GM21360 (cell line): ENCODE measurements at regions not wholly inside any gene's neighbourhood (a gene's known extent, or its start where the extent isn't known, plus 50 kb on each side); places are given as distances from the start of the nearest gene placed in this dataset.

Source experiments
- ATAC-seq: cut with Tn5 transposase; IDR thresholded peaks from one replicate; pipeline ENCODE4 v1.9.1; 2021; ENCODE audit warnings: mild to moderate bottlenecking, moderate library complexity; ENCODE audit not compliant: unreplicated experiment

DNA sequence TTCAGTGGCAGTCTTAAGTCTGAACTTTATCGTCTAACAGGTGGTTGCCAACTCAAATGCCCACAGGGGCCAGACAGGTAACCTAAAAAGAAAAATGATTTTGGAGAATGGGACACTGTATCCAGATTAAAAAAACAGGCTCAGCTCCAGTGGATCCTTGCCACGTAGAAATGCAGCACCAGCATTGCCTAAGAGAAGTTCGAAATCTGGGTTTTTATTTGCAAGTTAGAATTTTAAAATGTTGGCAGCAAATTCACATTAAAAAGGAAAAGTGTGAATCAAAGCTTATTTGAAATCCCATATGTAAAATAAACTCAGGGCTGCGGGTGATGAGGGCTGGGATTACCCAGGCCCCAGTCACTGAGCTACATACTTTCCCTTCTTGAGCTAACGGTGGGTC, 408.5 kb upstream of the SUCLG2 start:
- ATAC-seq, result no peak

DNA sequence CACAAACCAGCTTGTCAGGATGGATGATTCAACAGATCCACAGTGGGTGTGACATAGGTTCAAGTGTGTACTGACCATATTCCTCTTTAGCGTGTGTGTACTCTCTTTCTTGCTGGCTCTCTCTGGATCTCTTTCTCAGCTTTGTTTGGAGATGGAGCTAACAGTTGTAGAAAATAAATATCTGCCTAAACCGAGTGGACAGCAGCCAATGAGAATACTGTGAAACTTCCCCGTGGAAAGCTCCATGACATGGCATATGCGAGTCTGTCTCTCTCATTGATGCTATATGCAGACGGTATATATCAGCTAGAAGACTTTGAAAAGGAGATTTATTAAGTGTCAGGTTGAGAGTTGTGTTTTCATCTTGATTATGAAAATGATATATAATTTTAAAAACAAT, 406.5 kb upstream of the SUCLG2 start:
- no peak for ATAC-seq

DNA sequence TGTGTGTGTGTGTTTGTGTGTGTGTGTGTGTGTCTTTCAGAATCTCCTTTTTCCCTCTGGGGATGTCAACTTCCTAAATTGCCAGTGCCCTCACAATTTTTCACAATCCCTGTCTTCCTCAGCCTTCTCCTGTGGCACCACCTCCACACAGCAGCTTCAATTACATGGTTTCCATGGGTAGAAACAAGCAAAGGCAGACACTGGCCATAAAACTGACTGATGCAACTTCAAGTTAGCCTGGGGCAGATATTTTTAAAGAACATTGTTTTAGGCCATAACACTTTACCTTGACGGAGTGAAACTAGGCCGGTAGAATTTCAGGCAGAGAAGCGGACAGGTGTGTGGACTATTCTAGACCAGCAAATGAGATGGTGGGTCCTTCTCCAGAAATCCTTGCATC, 405.8 kb upstream of the SUCLG2 start:
- ATAC-seq, result no peak

GRCh38 chr3:68059628-68060152, 405.3 kb upstream of the SUCLG2 start:
- ATAC-seq, result no peak

DNA sequence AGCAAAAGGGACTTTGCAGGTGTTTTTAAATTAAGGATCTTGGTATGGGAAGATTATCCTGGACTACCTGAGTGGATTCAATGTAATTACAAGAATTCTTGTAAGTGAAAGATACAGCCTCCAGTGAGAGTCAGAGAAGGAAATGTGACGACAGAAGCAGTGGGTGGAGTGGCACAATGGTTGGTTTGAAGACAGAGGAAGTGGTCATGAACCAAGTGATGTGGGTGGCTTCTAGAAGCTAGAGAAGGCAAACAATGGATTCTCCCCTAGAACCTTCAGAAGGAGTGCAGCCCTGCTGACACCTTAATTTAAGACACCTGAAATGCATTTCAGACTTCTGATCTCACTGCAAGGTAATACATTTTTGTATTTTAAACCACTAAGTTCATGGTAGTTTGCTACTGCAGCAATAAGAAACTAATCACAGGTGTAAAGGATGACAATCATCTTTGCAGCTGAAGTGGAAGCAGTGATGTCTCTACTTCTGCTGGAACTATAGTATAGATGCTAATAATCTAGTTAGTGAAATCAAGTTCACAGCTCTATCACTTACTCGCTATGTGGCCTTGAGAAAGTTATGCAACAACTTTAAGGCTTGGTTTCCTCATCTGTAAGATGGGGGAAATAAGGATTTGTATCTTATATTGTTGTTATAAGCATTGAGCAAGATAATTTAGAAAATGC, 403.4 kb upstream of the SUCLG2 start:
- ATAC-seq, result no peak

- ATAC-seq, result no peak
These were observed 402.1 kb upstream of the SUCLG2 start for GRCh38 chr3:68056556-68056955.

GRCh38 chr3:68055215-68055614, 400.8 kb upstream of the SUCLG2 start:
- ATAC-seq, result no peak

DNA sequence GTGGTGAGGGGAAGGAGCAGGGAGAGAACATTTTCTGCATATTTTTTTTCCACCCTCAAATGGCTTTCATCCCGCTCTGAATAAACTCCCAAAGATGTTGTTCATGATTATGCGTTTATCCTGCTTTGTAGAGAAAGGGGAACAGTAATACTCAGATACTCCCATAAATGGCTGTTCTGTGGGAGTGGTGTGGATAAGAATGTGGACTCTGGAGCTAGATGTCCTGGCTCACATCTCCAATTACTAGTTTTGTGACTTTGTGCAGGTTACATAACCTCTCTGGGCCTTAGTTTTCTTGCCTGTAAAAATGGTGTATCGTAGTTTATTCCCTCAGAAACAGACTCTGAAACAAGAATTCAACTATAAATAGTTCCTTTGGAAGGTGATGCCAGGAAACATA, 395.4 kb upstream of the SUCLG2 start:
- ATAC-seq, result no peak

DNA sequence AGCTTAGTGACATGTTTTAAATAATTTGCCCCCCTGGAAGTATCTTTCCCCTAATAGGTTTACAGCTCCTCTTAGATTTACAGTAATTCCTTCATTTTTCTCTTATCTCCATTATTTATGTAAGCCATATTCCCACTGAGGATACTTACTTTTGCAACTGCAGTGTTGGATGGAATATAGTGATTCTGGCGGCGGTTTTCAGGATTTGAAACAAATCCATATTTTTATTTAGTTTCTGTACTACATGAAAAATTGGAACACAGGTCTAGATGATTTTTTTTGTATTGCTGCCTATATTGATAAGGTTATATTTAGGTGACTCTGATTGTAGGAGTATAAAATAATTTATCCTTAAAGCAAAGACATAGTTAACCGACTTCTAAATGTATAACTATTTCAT, 391.6 kb upstream of the SUCLG2 start:
- no peak for ATAC-seq

DNA sequence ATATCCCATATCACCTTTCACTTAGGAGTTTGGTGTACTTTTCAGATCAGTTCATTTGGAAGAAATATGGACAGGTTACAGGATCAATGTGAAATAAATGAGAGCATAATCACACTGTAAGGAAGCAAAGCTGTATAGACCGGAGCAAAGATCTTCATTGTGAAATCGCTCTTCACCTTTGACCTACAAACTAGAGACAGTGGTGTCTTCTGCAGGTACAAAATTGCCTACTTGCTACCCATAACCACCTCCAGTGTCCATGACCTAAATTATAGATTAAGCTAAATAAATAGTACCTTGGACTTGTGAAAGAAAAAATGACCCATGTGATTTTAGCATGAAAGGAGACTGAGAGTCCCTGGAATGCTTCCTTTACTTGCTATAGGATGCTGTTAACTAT, 379.5 kb upstream of the SUCLG2 start:
- no peak for ATAC-seq

GRCh38 chr3:68032209-68032608, 377.8 kb upstream of the SUCLG2 start:
- ATAC-seq, result no peak

GRCh38 chr3:68025189-68025588, 370.8 kb upstream of the SUCLG2 start:
- ATAC-seq, result no peak

DNA sequence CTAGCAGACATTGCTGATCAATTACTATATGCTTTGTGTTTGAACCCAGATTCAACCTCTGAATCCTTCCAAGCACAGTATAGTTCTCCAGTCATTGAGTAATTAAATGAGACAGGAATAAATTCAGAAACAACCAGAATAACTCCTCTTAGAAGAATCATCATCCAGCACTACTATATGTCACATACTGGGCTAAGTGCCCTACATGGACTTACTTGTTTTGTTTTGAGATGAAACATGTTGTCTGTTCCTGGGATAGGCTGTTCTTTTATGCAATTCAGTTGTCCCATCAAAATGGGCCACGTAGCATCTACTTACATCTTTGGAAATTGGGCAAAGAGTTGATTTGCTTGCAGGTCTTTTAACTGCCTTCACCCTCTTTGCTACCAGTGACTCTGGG, 365.5 kb upstream of the SUCLG2 start:
- no peak for ATAC-seq

DNA sequence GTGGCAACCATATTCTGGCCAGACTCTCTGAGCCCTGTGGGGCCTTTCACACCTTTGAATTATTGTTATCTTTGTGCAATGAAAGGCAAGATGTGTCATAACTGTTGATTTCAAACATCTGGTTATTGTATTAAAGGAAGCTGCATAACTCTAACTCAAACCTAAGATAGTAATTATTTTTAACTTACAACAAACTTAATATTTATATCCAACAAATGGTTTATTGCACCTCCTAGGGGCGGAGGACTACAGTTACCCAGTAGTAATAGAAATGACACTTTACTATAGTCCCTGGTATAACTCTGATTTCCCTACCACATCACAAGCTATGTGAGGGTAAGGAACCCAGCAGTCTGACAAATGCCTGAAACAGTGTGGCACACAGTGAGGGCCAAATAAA, 363.9 kb upstream of the SUCLG2 start:
- ATAC-seq, result no peak

GRCh38 chr3:68017069-68017468, 362.7 kb upstream of the SUCLG2 start:
- no peak for ATAC-seq

DNA sequence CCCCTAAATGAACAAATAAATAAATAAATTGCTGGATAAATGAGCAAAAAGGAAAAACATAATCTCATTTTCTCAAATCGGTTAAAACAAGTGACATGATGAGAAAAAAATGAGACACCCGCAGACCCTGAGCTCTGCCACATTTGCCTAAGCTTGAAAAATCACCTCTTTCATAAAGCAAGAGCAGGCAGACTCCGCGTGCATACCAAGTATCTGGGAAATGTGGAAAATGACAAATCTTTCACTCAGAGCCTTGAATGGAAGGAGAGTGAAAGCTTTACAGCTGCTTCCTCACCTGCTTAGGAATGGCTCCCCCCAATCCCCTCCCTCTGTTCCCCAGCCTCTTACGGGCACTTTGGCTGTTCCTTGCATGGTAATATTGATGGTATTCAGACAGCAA, 355.5 kb upstream of the SUCLG2 start:
- ATAC-seq, result no peak

DNA sequence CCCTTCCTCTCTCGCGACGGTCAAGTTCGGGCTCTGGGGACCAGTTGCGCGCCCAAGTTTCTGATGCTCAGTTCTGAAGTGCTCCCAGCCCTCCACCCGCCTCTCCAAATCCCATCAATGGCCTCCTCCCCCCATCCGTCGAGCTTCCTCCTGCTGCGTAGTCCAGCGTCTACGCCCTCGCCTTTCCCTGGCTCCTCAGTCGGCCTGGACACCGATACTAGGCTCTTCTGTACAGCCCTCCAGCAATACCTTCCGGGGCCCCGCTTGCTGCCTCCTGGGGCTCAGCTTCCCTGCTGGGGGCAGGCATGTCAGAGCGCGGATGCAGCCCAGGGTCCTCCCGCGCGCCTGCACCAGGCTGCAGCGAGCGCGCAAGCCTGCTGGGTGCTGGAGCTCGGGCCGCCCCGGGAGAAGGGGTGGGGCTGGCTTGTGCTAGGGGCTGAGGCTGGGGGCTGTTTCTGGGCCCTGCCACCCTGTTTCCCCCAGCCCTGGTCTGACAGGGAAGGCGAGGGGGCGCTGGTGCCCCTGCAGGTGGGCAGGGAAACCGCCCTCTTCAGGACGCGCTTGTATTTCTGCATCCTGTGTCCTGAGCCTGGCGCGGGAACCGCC, 353.3 kb upstream of the SUCLG2 start:
- ATAC-seq, result no peak

DNA sequence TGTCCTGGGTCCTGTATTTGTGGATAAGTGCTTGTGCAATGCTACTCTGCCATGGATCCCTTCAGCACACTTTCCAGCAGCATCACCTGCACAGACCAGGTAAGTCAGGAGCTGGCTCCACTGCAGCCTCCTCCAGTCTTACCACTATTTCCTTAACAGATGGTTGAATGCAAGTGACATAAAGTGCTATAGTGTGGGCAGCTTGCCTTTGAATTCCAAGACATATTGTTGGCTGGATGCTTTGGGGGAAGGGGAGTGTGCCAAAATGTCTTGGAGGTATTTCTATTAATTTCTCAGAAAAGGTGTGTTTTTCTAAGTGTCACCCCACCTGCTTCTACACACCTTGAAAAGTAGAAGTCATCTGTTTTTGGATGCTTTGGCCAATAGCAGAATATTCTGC, 352.2 kb upstream of the SUCLG2 start:
- ATAC-seq, result no peak

DNA sequence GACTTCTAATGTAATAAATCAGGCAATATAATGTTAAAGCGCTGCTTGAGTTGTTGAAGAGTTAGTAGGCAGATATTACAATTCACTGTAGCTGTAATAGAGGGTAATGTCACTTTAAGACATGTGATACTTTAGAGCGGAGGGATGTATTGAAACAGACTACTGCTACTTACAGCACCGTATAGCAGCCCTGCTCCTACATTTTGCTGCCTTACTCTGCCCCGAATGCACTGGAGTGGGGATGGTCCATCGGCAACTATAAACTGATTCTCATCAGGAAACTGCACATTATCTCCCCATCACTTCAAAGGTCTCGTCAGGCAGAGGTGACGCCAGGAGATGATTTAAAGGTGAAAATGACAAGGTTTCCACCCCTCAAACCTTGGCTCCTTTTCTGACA, 349.7 kb upstream of the SUCLG2 start:
- no peak for ATAC-seq

DNA sequence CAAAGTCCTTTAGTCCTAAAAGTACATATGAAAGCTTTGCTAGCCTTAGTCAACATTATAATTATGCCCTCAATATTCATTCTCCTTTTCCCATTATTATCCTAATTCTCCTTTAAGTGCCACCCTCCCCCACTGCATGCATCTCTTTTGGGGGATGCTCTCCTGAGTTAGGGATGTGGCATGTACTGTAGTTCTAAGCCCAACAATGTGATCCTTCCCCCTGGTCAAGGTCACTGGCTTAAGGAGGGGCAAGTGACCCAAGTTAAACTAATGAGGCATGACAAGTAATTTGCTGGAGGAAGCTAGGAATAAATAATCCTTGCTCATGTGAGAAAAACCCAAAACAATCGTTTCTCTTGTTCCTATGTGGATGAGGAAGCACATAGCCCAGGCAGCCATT, 343.9 kb upstream of the SUCLG2 start:
- ATAC-seq, result no peak

- no peak for ATAC-seq
These were observed 340.8 kb upstream of the SUCLG2 start for GRCh38 chr3:67995206-67995605.

GRCh38 chr3:67986706-67987105, 332.3 kb upstream of the SUCLG2 start:
- no peak for ATAC-seq

DNA sequence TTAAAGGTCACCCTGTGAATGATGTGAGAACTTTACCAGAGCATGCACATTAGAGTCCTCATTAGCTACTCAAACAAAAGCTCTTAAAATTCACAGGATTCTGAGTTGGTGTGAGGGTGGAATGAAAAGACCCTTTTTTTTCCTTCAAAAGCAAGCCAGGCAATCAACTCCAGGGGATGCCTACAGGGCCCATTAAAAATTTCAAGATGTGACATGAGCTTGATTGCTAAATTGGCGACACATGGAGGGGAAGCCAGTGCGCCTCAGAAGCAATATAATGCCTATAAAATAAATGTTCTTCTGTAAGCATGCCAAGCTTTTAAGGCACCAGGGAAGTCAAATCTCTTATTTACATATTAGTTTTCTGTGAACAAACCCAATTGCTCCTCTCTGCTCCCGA, 328.8 kb upstream of the SUCLG2 start:
- no peak for ATAC-seq
